Colonic mucosa (tissue), 4 donors: ENCODE measurements at regions not wholly inside any gene's neighbourhood (a gene's known extent, or its start where the extent isn't known, plus 50 kb on each side); places are given as distances from the start of the nearest gene placed in this dataset.

Experiments
- DNase-seq: peaks from one replicate; pipeline ENCODE4 v3.0.0-alpha.2; 2020
- H3K27ac ChIP-seq: fragments of 200-600 bp; one replicate; pipeline ENCODE4 v1.8.0; 2021
- H3K27me3 ChIP-seq: fragments of 200-600 bp; one replicate; pipeline ENCODE4 v1.8.0; 2021
- H3K36me3 ChIP-seq: fragments of 200-600 bp; one replicate; pipeline ENCODE4 v1.8.0; 2021
- H3K4me1 ChIP-seq: fragments of 200-600 bp; one replicate; pipeline ENCODE4 v1.8.0; 2021; ENCODE audit warnings: mild to moderate bottlenecking
- H3K4me3 ChIP-seq: fragments of 200-600 bp; one replicate; pipeline ENCODE4 v1.8.0; 2021
- H3K9ac ChIP-seq, 2 donors: one replicate each; pipeline ENCODE4 v1.7.0; 2013; ENCODE audit warnings: control low read depth in 2 of 2, low read depth in 2 of 2, low read length in 2 of 2
- H3K9me3 ChIP-seq: fragments of 200-600 bp; one replicate; pipeline ENCODE4 v1.8.0; 2021
- CTCF ChIP-seq: fragments of 200-600 bp; IDR thresholded peaks from one replicate; pipeline ENCODE4 v1.8.0; 2022; ENCODE audit warnings: antibody characterized with exemption, mild to moderate bottlenecking
- intact Hi-C: fragments of 100-400 bp; cut with DNase I; formaldehyde crosslinking; loops from one replicate; pipeline ENCODE4 v1.14.1; 2022
- donor health status: healthy.
- donor health status: DM: no; HTN: no; CAD: no.
- donor health status: DM: no; HTN: no; CAD: no.

- intact Hi-C loops: no loop called here
- no peak for DNase-seq
Measured at GRCh38 chr4:181745933-181746625, 497.1 kb upstream of the TENM3 start.

GRCh38 chr4:181748581-181748980, 494.6 kb upstream of the TENM3 start:
- Histone ChIP-seq H3K27ac (no peak overlapping the region), H3K36me3 (no peaks in the 10 kb centered on the region), H3K27me3 (no peaks in the 10 kb centered on the region), H3K9ac (no peak overlapping the region), H3K4me1 (no peaks in the 10 kb centered on the region), H3K4me3 (no peak overlapping the region), H3K9me3 (no peaks in the 10 kb centered on the region)
- no peak for TF ChIP-seq CTCF
- DNase-seq: no peak
- intact Hi-C loops: no loop called here

More at GRCh38 chr4:181745933-181746625, 497.1 kb upstream of the TENM3 start:
- Histone ChIP-seq H3K4me1 (no peaks in the 10 kb centered on the region), H3K4me3 (no peak overlapping the region), H3K9me3 (no peaks in the 10 kb centered on the region), H3K36me3 (no peaks in the 10 kb centered on the region), H3K27ac (no peak overlapping the region), H3K9ac (no peak overlapping the region), H3K27me3 (no peaks in the 10 kb centered on the region)
- no peak for TF ChIP-seq CTCF

- TF ChIP-seq CTCF: no peak
- Histone ChIP-seq H3K27ac (no peak overlapping the region), H3K9ac (no peak overlapping the region), H3K36me3 (no peaks in the 10 kb centered on the region), H3K27me3 (no peaks in the 10 kb centered on the region), H3K9me3 (no peaks in the 10 kb centered on the region), H3K4me3 (no peak overlapping the region), H3K4me1 (no peaks in the 10 kb centered on the region)
- DNase-seq: no peak
- intact Hi-C loops: no loop called here
Measured at GRCh38 chr4:181752516-181752915, 490.7 kb upstream of the TENM3 start.

GRCh38 chr4:181753207-181753606, 490.0 kb upstream of the TENM3 start:
- H3K4me1 ChIP-seq: no peaks in the 10 kb centered on the region
- H3K9ac ChIP-seq: no peak overlapping the region
- no peaks in the 10 kb centered on the region for H3K9me3 ChIP-seq
- DNase-seq: no peak
- TF ChIP-seq CTCF: no peak
- no peaks in the 10 kb centered on the region for H3K27me3 ChIP-seq
- H3K36me3 ChIP-seq: no peaks in the 10 kb centered on the region
- intact Hi-C loops: no loop called here
- H3K4me3 ChIP-seq: no peak overlapping the region
- H3K27ac ChIP-seq: no peak overlapping the region

- H3K36me3 ChIP-seq: no peaks in the 10 kb centered on the region
- intact Hi-C loops: no loop called here
- TF ChIP-seq CTCF: no peak
- no peak for DNase-seq
- H3K27me3 ChIP-seq: no peaks in the 10 kb centered on the region
- no peaks in the 10 kb centered on the region for H3K4me1 ChIP-seq
- H3K4me3 ChIP-seq: no peak overlapping the region
- no peaks in the 10 kb centered on the region for H3K9me3 ChIP-seq
- no peak overlapping the region for H3K9ac ChIP-seq
- no peak overlapping the region for H3K27ac ChIP-seq
Measured at GRCh38 chr4:181755846-181756245, 487.4 kb upstream of the TENM3 start.
